B cell (primary cell): ENCODE measurements at regions not wholly inside any gene's neighbourhood (a gene's known extent, or its start where the extent isn't known, plus 50 kb on each side); places are given as distances from the start of the nearest gene placed in this dataset.
"Not testable (repeated sequence)": the region's sequence is repeated elsewhere in the genome, so short reads cannot be mapped to it uniquely, and the experiment has no call there.

Source experiments
- ATAC-seq: fragments of 200-7000 bp; cut with Tn5 transposase; one replicate; pipeline ENCODE4 v1.10.0; 2021; ENCODE audit warnings: low read depth, mild to moderate bottlenecking, moderate number of reproducible peaks, moderate library complexity
- CTCF ChIA-PET: fragments of 350-600 bp; sonication (Branson Sonifier 250); formaldehyde crosslinking; loops from one replicate; lab custom pipeline; 2021; ENCODE audit warnings: antibody characterized with exemption, inconsistent platforms; lab: Charles Lee
- POLR2A ChIA-PET: fragments of 350-600 bp; sonication (Branson Sonifier 250); formaldehyde crosslinking; loops from one replicate; lab custom pipeline; 2021; ENCODE audit warnings: antibody characterized with exemption; lab: Charles Lee
- DNase-seq: peaks from one replicate; pipeline ENCODE4 v3.0.0; 2013
- H2AFZ ChIP-seq: 2 replicates; pipeline ENCODE4 v1.6.1; 2012; ENCODE audit warnings: mild to moderate bottlenecking, low read depth, low read length; ENCODE audit not compliant: insufficient read depth, poor library complexity, severe bottlenecking
- H3K27ac ChIP-seq, 2 donors: 1 replicate in 1 of 2; 2 replicates in 1 of 2; pipeline ENCODE4 v1.5.1; 2012 to 2013; ENCODE audit warnings: low read length in 2 of 2, mild to moderate bottlenecking in 2 of 2, moderate library complexity in 1 of 2
- H3K27me3 ChIP-seq, 4 experiments: fragments of 200-600 bp in 1 of 4; sonication (generic) in 1 of 4; replicated peaks in 1 of 4; 1 replicate in 2 of 4; 2 replicates in 2 of 4; pipeline versions ENCODE4 v1.6.1 to v1.7.0; 2013 to 2016; ENCODE audit warnings: low read length in 3 of 4, mild to moderate bottlenecking in 2 of 4, mixed read lengths in 1 of 4, moderate library complexity in 1 of 4; ENCODE audit not compliant: insufficient read depth in 4 of 4, control insufficient read depth in 3 of 4; ENCODE audit errors: control extremely low read depth in 1 of 4
- H3K36me3 ChIP-seq, 2 experiments: replicated peaks in 1 of 2; 1 replicate in 1 of 2; 2 replicates in 1 of 2; pipeline versions ENCODE4 v1.6.1 to v1.7.1; 2013; ENCODE audit warnings: low read length in 1 of 2; ENCODE audit not compliant: insufficient read depth in 2 of 2, control insufficient read depth in 1 of 2; ENCODE audit errors: control extremely low read depth in 1 of 2, extremely low read depth in 1 of 2
- H3K4me1 ChIP-seq, 2 donors: fragments of 200-600 bp in 1 of 2; sonication (generic) in 1 of 2; 1 replicate in 1 of 2; 2 replicates in 1 of 2; pipeline versions ENCODE4 v1.5.1 to v1.6.1; 2013 to 2017; ENCODE audit warnings: low read length in 2 of 2; ENCODE audit not compliant: control insufficient read depth in 2 of 2, insufficient read depth in 2 of 2
- H3K4me2 ChIP-seq: replicated peaks from 2 replicates; pipeline ENCODE3; 2012; ENCODE audit warnings: mild to moderate bottlenecking, low read depth, low read length; ENCODE audit not compliant: poor library complexity, severe bottlenecking
- H3K4me3 ChIP-seq, 5 experiments: fragments of 200-600 bp in 1 of 5; sonication (generic) in 1 of 5; 1 replicate in 3 of 5; 2 replicates in 2 of 5; pipeline versions ENCODE4 v1.5.1 to v1.7.0; 2011 to 2016; ENCODE audit warnings: low read length in 4 of 5, mild to moderate bottlenecking in 4 of 5, low read depth in 2 of 5, control low read depth in 1 of 5, moderate library complexity in 1 of 5; ENCODE audit not compliant: insufficient read depth in 1 of 5; ENCODE audit errors: control extremely low read depth in 1 of 5, extremely low read depth in 1 of 5
- H3K79me2 ChIP-seq: fragments of 200-600 bp; sonication (generic); one replicate; pipeline ENCODE4 v1.6.0; 2016; ENCODE audit warnings: low read length; ENCODE audit not compliant: control insufficient read depth, insufficient read depth
- H3K9ac ChIP-seq: fragments of 200-600 bp; sonication (generic); 2 replicates; pipeline ENCODE4 v1.6.1; 2017; ENCODE audit warnings: mild to moderate bottlenecking, low read length, moderate library complexity
- H3K9me3 ChIP-seq, 3 donors: one replicate each; pipeline versions ENCODE4 v1.6.1 to v1.7.1; 2013; ENCODE audit warnings: low read length in 2 of 3; ENCODE audit not compliant: control insufficient read depth in 2 of 3, insufficient read depth in 1 of 3; ENCODE audit errors: control extremely low read depth in 1 of 3
- H4K20me1 ChIP-seq: 2 replicates; pipeline ENCODE4 v1.6.0; 2012; ENCODE audit warnings: mild to moderate bottlenecking, low read length; ENCODE audit not compliant: insufficient read depth, control insufficient read depth, poor library complexity, severe bottlenecking
- H3K27ac Mint-ChIP-seq: one replicate; pipeline ENCODE4 v1.8.0; 2021; ENCODE audit warnings: mixed read lengths
- H3K27me3 Mint-ChIP-seq: one replicate; pipeline ENCODE4 v1.8.0; 2021; ENCODE audit warnings: mixed read lengths
- H3K4me1 Mint-ChIP-seq: one replicate; pipeline ENCODE4 v1.8.0; 2021; ENCODE audit warnings: mixed read lengths
- H3K4me3 Mint-ChIP-seq: one replicate; pipeline ENCODE4 v1.8.0; 2021; ENCODE audit warnings: mixed read lengths
- H3K9me3 Mint-ChIP-seq: one replicate; pipeline ENCODE4 v1.8.0; 2022; ENCODE audit warnings: mixed read lengths; ENCODE audit not compliant: insufficient read depth
- CTCF ChIP-seq: fragments of 200-600 bp; IDR thresholded peaks from one replicate; pipeline ENCODE4 v1.8.0; 2022; ENCODE audit warnings: antibody characterized with exemption, mild to moderate bottlenecking
- EZH2 ChIP-seq: IDR thresholded peaks from 2 replicates; pipeline ENCODE4 v1.6.1; 2012; ENCODE audit warnings: borderline replicate concordance, low read depth, mild to moderate bottlenecking, moderate library complexity, low read length; ENCODE audit not compliant: insufficient read depth, poor library complexity, severe bottlenecking
- WGBS: methylation state at CpG from one replicate; pipeline ENCODE4 v1.1.5; 2013; ENCODE audit warnings: missing lambda C conversion rate; ENCODE audit not compliant: insufficient coverage; 5-methylcytosine and 5-hydroxymethylcytosine counted together
- intact Hi-C: fragments of 100-400 bp; cut with micrococcal nuclease; formaldehyde crosslinking; loops from one replicate; pipeline ENCODE4 v1.10.0; 2022

- H3K27me3 Mint-ChIP-seq, result peaks cover 66% of the 10 kb centered on the region
- Histone ChIP-seq H3K36me3 (no peaks in the 10 kb centered on the region), H2AFZ (peak overlapping the region; percentile 56), H3K9me3 (peaks cover 0 to 12% (median 1%) of the 10 kb centered on the region in 3 donors), H4K20me1 (no peaks in the 10 kb centered on the region), H3K27me3 (peaks cover 0 to 32% (median 24%) of the 10 kb centered on the region in 4 experiments), H3K79me2 (no peaks in the 10 kb centered on the region), H3K27ac (no peak overlapping the region), H3K4me3 (peak overlapping the region in 3 of 5 experiments; percentile 42 to 54 (median 48)), H3K4me2 (peak overlapping the region; percentile 69), H3K9ac (peak overlapping the region; percentile 52), H3K4me1 (peaks cover 0 to 7% of the 10 kb centered on the region in 2 donors)
- peak; percentile 44 for DNase-seq
- WGBS, result under 1% methylated on average over 25 of the region's 31 CpGs
- H3K4me1 Mint-ChIP-seq, result peaks cover 10% of the 10 kb centered on the region
- POLR2A ChIA-PET, result no interaction called here
- CTCF ChIA-PET, result no interaction called here
- H3K27ac Mint-ChIP-seq, result no peak overlapping the region
- no peaks in the 10 kb centered on the region for H3K9me3 Mint-ChIP-seq
- ATAC-seq, result peak; percentile 60
- intact Hi-C loops, result no loop called here
- peak overlapping the region; percentile 63 for H3K4me3 Mint-ChIP-seq
- TF ChIP-seq CTCF (no peak), EZH2 (no peak)
These were observed 65.8 kb upstream of the SLC8A3 start for GRCh38 chr14:70254476-70254961.

- H3K36me3 ChIP-seq, H3K4me2 ChIP-seq, ATAC-seq, H3K9me3 Mint-ChIP-seq, H3K79me2 ChIP-seq, H4K20me1 ChIP-seq, H3K4me1 ChIP-seq, H3K4me3 ChIP-seq, H3K4me1 Mint-ChIP-seq, H3K9ac ChIP-seq, H3K27ac ChIP-seq, H3K27ac Mint-ChIP-seq, intact Hi-C loops, H2AFZ ChIP-seq, POLR2A ChIA-PET, DNase-seq, CTCF ChIA-PET: not testable (repeated sequence)
- H3K9me3 ChIP-seq, result peaks cover 0 to 12% (median 1%) of the 10 kb centered on the region in 3 donors
- Mint-ChIP-seq H3K27me3 (peaks cover 57% of the 10 kb centered on the region), H3K4me3 (peak overlapping the region; percentile 73)
- peaks cover 0 to 32% (median 24%) of the 10 kb centered on the region in 4 experiments for H3K27me3 ChIP-seq
- WGBS, result no CpG with 5 or more reads among the region's 4 CpGs
These were observed 64.8 kb upstream of the SLC8A3 start for GRCh38 chr14:70253547-70253946.
